ENCODE measurements at regions not wholly inside any gene's neighbourhood (a gene's known extent, or its start where the extent isn't known, plus 50 kb on each side); places are given as distances from the start of the nearest gene placed in this dataset.

GRCh38 chr2:5173876-5174535 lies 518.2 kb upstream of the SOX11 start:
- Histone ChIP-seq H3K27ac (no peak overlapping the region), H3K4me1 (no peaks in the 10 kb centered on the region), H3K27me3 (no peaks in the 10 kb centered on the region), H3K9me3 (no peaks in the 10 kb centered on the region), H3K4me3 (no peak overlapping the region), H3K36me3 (ENCODE audit: low read depth, missing control alignments) (no peaks in the 10 kb centered on the region)
- TF ChIP-seq POLR2A (IDR thresholded peaks at IDR 0.05): no peak
- TF ChIP-seq, protein P1, sequence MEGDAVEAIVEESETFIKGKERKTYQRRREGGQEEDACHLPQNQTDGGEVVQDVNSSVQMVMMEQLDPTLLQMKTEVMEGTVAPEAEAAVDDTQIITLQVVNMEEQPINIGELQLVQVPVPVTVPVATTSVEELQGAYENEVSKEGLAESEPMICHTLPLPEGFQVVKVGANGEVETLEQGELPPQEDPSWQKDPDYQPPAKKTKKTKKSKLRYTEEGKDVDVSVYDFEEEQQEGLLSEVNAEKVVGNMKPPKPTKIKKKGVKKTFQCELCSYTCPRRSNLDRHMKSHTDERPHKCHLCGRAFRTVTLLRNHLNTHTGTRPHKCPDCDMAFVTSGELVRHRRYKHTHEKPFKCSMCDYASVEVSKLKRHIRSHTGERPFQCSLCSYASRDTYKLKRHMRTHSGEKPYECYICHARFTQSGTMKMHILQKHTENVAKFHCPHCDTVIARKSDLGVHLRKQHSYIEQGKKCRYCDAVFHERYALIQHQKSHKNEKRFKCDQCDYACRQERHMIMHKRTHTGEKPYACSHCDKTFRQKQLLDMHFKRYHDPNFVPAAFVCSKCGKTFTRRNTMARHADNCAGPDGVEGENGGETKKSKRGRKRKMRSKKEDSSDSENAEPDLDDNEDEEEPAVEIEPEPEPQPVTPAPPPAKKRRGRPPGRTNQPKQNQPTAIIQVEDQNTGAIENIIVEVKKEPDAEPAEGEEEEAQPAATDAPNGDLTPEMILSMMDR (IDR thresholded peaks at IDR 0.05): no peak
- intact Hi-C loops (cut with DNase I; ENCODE audit: low total_unique reads): no loop called here
- no peak for DNase-seq
- 76 to 79% methylated on average over 2 of the region's 2 CpGs for WGBS, 2 donors

- H3K9me3 ChIP-seq: no peaks in the 10 kb centered on the region
- H3K4me1 ChIP-seq: no peaks in the 10 kb centered on the region
- H3K27me3 ChIP-seq: no peaks in the 10 kb centered on the region
- no peak for DNase-seq
- intact Hi-C loops (cut with DNase I; ENCODE audit: low total_unique reads): no loop called here
- no peaks in the 10 kb centered on the region for H3K36me3 ChIP-seq (ENCODE audit: low read depth, missing control alignments)
- TF ChIP-seq POLR2A (IDR thresholded peaks at IDR 0.05): no peak
- TF ChIP-seq, protein P1 (IDR thresholded peaks at IDR 0.05): no peak
- H3K27ac ChIP-seq: no peak overlapping the region
- no peak overlapping the region for H3K4me3 ChIP-seq
These were observed 517.0 kb upstream of the SOX11 start for GRCh38 chr2:5175231-5175630.

- TF ChIP-seq, protein P1 (IDR thresholded peaks at IDR 0.05): no peak
- TF ChIP-seq POLR2A (IDR thresholded peaks at IDR 0.05): no peak
- Histone ChIP-seq H3K36me3 (ENCODE audit: low read depth, missing control alignments) (no peaks in the 10 kb centered on the region), H3K4me3 (no peak overlapping the region), H3K27me3 (no peaks in the 10 kb centered on the region), H3K27ac (no peak overlapping the region), H3K4me1 (no peaks in the 10 kb centered on the region), H3K9me3 (no peaks in the 10 kb centered on the region)
- 77 to 81% methylated on average over 4 of the region's 4 CpGs for WGBS, 2 donors
- DNase-seq: no peak
- intact Hi-C loops (cut with DNase I; ENCODE audit: low total_unique reads): no loop called here
These were observed 515.4 kb upstream of the SOX11 start for GRCh38 chr2:5176764-5177163.

DNA sequence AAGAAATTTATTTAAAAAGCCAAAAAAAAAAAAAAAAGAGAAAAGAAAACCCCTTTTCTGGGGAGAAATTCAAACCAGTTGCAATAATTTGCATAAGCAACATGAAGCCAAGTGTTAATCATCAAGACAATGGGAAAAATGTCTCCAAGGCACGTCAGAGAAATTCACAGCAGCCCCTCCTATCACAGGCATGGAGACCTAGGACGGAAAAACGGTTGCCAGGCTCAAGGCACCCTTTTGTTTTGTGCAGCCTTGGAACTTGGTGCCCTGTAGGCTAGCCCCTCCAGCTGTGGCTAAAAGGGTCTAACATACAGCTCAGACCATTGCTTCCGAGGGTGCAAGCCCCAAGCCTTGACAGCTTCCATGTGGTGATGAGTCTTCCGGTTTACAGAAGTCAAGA lies 509.2 kb upstream of the SOX11 start:
- no peak for DNase-seq
- no peaks in the 10 kb centered on the region for H3K9me3 ChIP-seq
- TF ChIP-seq, protein P1 (IDR thresholded peaks at IDR 0.05): no peak
- no peak for TF ChIP-seq POLR2A (IDR thresholded peaks at IDR 0.05)
- H3K4me1 ChIP-seq: no peaks in the 10 kb centered on the region
- 71 to 78% methylated on average over 5 of the region's 5 CpGs for whole genome bisulfite sequencing, 2 donors
- intact Hi-C loops (cut with DNase I; ENCODE audit: low total_unique reads): no loop called here
- no peaks in the 10 kb centered on the region for H3K36me3 ChIP-seq (ENCODE audit: low read depth, missing control alignments)
- H3K27ac ChIP-seq: no peak overlapping the region
- H3K4me3 ChIP-seq: no peak overlapping the region
- H3K27me3 ChIP-seq: no peaks in the 10 kb centered on the region

DNA sequence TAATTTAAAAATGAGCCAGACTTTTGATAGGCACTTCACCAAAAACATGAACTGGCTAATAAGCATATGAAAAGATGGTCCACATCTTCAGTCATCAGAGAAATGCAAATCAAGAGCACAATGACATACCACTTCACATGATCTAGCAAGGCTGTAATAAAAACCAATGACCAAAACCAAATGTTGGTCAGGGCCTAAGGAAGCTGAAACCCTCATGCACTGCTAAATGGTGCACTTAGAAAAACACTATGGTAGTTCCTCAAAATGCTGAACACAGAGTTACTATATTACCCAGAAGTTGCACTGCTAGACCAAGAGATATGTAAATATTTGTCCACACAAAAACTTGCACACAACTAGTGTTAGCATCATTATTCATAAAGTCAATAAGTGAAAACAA lies 504.9 kb upstream of the SOX11 start:
- no peaks in the 10 kb centered on the region for H3K9me3 ChIP-seq
- intact Hi-C loops (cut with DNase I; ENCODE audit: low total_unique reads): no loop called here
- H3K4me3 ChIP-seq: no peak overlapping the region
- TF ChIP-seq, protein P1 (IDR thresholded peaks at IDR 0.05): no peak
- TF ChIP-seq POLR2A (IDR thresholded peaks at IDR 0.05): no peak
- no peak overlapping the region for H3K27ac ChIP-seq
- H3K36me3 ChIP-seq (ENCODE audit: low read depth, missing control alignments): no peaks in the 10 kb centered on the region
- H3K4me1 ChIP-seq: no peaks in the 10 kb centered on the region
- no peaks in the 10 kb centered on the region for H3K27me3 ChIP-seq
- DNase-seq: no peak
